ENCODE measurements at regions not wholly inside any gene's neighbourhood (a gene's known extent, or its start where the extent isn't known, plus 50 kb on each side); places are given as distances from the start of the nearest gene placed in this dataset.

DNA sequence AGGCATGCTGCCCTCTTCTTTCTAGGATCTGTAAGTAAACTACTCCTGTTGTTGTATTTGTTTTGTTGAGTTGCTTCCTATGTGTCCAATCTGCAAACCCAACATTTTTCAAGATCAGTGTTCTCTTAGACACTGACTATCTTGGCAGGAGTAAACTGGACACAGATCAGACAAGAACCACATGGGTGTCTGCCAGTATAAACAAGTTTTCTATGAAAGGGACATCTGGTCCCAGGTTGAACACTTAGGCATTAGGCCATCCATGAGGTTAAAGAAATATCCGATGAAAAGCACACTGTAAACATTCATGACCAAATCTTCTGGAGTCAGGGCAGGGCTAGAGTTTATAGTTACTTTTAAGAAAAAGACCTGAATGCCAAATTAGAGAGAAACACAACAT is 441.8 kb downstream of the NYAP2 start:
- TF ChIP-seq, protein P1, sequence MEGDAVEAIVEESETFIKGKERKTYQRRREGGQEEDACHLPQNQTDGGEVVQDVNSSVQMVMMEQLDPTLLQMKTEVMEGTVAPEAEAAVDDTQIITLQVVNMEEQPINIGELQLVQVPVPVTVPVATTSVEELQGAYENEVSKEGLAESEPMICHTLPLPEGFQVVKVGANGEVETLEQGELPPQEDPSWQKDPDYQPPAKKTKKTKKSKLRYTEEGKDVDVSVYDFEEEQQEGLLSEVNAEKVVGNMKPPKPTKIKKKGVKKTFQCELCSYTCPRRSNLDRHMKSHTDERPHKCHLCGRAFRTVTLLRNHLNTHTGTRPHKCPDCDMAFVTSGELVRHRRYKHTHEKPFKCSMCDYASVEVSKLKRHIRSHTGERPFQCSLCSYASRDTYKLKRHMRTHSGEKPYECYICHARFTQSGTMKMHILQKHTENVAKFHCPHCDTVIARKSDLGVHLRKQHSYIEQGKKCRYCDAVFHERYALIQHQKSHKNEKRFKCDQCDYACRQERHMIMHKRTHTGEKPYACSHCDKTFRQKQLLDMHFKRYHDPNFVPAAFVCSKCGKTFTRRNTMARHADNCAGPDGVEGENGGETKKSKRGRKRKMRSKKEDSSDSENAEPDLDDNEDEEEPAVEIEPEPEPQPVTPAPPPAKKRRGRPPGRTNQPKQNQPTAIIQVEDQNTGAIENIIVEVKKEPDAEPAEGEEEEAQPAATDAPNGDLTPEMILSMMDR (IDR thresholded peaks at IDR 0.05): no peak
- peak in 1 of 2 donors; percentile 37 for TF ChIP-seq POLR2AphosphoS5 (IDR thresholded peaks at IDR 0.05)
- no peak for TF ChIP-seq EP300 (IDR thresholded peaks at IDR 0.05)

All from esophagus muscularis mucosa (tissue), 4 donors.